HEK293 (cell line): ENCODE measurements at regions not wholly inside any gene's neighbourhood (a gene's known extent, or its start where the extent isn't known, plus 50 kb on each side); places are given as distances from the start of the nearest gene placed in this dataset.

Experiments used
- GLIS2 ChIP-seq: fragments of 450-650 bp; formaldehyde crosslinking; IDR thresholded peaks from 2 replicates; pipeline ENCODE4 v1.5.1; 2016; ENCODE audit warnings: missing biosample characterization, missing genetic modification characterization
- HOXA7 ChIP-seq: sonication (generic); formaldehyde crosslinking; IDR thresholded peaks from 2 replicates; pipeline ENCODE4 v1.8.1; 2022; ENCODE audit warnings: missing genetic modification reagents, borderline replicate concordance
- TCF7L2 ChIP-seq: IDR thresholded peaks from 2 replicates; pipeline ENCODE4 v1.6.1; 2011; ENCODE audit warnings: low read depth, mild to moderate bottlenecking, inconsistent platforms, low read length, moderate library complexity, borderline replicate concordance
- ZBTB1 ChIP-seq: fragments of 450-650 bp; formaldehyde crosslinking; IDR thresholded peaks from 2 replicates; pipeline ENCODE4 v1.5.1; 2016; ENCODE audit warnings: missing biosample characterization, missing genetic modification characterization
- ZBTB20 ChIP-seq: fragments of 450-650 bp; formaldehyde crosslinking; IDR thresholded peaks from 2 replicates; pipeline ENCODE4 v1.5.1; 2016; ENCODE audit warnings: missing biosample characterization, missing genetic modification characterization
- ZBTB21 ChIP-seq: fragments of 450-650 bp; formaldehyde crosslinking; IDR thresholded peaks from 2 replicates; pipeline ENCODE4 v1.5.1; 2017; ENCODE audit warnings: missing biosample characterization, missing genetic modification characterization
- ZFP3 ChIP-seq: fragments of 450-650 bp; formaldehyde crosslinking; IDR thresholded peaks from 2 replicates; pipeline ENCODE4 v1.5.1; 2016; ENCODE audit warnings: low read depth, missing biosample characterization, missing genetic modification characterization
- ZNF274 ChIP-seq, 2 experiments: fragments of 200-500 bp in 1 of 2; fragments of 450-650 bp in 1 of 2; sonication (Bioruptor generic) in 1 of 2; formaldehyde crosslinking in 1 of 2; IDR thresholded peaks; 2 replicates each; pipeline versions ENCODE4 v1.5.1 to v1.6.1; 2014 to 2016; ENCODE audit warnings: borderline replicate concordance in 1 of 2, inconsistent platforms in 1 of 2, low read length in 1 of 2, missing biosample characterization in 1 of 2, missing genetic modification characterization in 1 of 2
- ZNF354C ChIP-seq: fragments of 450-650 bp; formaldehyde crosslinking; IDR thresholded peaks from 2 replicates; pipeline ENCODE4 v1.5.1; 2016; ENCODE audit warnings: missing biosample characterization, missing genetic modification characterization, low read depth, borderline replicate concordance
- ZNF621 ChIP-seq: fragments of 450-650 bp; formaldehyde crosslinking; IDR thresholded peaks from 2 replicates; pipeline ENCODE4 v1.5.1; 2017; ENCODE audit warnings: missing biosample characterization, missing genetic modification characterization
- ZNF664 ChIP-seq: fragments of 450-650 bp; formaldehyde crosslinking; IDR thresholded peaks from 2 replicates; pipeline ENCODE4 v1.5.1; 2016; ENCODE audit warnings: missing biosample characterization, missing genetic modification characterization
- TF ChIP-seq, protein P1 (sequence below): fragments of 450-650 bp; formaldehyde crosslinking; IDR thresholded peaks from 2 replicates; pipeline ENCODE4 v1.5.1; 2016; ENCODE audit warnings: missing biosample characterization, missing genetic modification characterization
- TF ChIP-seq, protein P2 (sequence below): fragments of 450-650 bp; formaldehyde crosslinking; IDR thresholded peaks from 2 replicates; pipeline ENCODE4 v1.5.1; 2016; ENCODE audit warnings: missing biosample characterization, missing genetic modification characterization

DNA sequence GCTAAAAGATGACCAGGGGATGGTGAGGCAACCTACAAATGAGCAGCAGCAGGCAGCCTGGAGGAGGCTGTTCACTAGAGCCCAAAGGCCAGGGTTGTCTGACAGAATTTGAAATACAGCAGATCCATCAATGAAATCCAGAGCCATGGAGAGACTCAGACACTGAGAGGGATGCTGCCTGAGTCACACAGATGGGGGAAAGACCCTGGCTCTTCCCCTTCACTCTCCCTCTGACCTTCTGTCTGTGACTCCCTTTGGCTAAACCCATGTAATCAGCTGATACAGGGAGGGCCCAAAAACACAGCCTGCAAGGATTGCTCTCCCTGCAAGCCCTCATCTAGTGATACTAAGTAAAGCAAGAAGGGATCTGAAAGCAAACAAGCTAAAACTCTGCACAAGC lies 166.5 kb upstream of the SPOPL start:
- no peak for TF ChIP-seq TCF7L2
- TF ChIP-seq ZNF664: no peak
- no peak for TF ChIP-seq ZNF274 (IDR thresholded peaks at IDR 0.05; ENCODE audit: low read length)
- TF ChIP-seq ZNF274 (tag by site-specific recombination; IDR thresholded peaks at IDR 0.05; ENCODE audit: borderline replicate concordance): no peak
- TF ChIP-seq GLIS2 (tag by site-specific recombination): no peak
- TF ChIP-seq, protein P1, sequence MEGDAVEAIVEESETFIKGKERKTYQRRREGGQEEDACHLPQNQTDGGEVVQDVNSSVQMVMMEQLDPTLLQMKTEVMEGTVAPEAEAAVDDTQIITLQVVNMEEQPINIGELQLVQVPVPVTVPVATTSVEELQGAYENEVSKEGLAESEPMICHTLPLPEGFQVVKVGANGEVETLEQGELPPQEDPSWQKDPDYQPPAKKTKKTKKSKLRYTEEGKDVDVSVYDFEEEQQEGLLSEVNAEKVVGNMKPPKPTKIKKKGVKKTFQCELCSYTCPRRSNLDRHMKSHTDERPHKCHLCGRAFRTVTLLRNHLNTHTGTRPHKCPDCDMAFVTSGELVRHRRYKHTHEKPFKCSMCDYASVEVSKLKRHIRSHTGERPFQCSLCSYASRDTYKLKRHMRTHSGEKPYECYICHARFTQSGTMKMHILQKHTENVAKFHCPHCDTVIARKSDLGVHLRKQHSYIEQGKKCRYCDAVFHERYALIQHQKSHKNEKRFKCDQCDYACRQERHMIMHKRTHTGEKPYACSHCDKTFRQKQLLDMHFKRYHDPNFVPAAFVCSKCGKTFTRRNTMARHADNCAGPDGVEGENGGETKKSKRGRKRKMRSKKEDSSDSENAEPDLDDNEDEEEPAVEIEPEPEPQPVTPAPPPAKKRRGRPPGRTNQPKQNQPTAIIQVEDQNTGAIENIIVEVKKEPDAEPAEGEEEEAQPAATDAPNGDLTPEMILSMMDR: no peak
- TF ChIP-seq ZBTB21: no peak
- TF ChIP-seq ZBTB1 (tag by site-specific recombination): no peak
- no peak for TF ChIP-seq ZFP3 (tag by site-specific recombination)
- no peak for TF ChIP-seq ZNF354C (tag by site-specific recombination)
- TF ChIP-seq ZNF621: no peak
- no peak for TF ChIP-seq HOXA7 (CRISPR knock-in tag)
- TF ChIP-seq, protein P2, sequence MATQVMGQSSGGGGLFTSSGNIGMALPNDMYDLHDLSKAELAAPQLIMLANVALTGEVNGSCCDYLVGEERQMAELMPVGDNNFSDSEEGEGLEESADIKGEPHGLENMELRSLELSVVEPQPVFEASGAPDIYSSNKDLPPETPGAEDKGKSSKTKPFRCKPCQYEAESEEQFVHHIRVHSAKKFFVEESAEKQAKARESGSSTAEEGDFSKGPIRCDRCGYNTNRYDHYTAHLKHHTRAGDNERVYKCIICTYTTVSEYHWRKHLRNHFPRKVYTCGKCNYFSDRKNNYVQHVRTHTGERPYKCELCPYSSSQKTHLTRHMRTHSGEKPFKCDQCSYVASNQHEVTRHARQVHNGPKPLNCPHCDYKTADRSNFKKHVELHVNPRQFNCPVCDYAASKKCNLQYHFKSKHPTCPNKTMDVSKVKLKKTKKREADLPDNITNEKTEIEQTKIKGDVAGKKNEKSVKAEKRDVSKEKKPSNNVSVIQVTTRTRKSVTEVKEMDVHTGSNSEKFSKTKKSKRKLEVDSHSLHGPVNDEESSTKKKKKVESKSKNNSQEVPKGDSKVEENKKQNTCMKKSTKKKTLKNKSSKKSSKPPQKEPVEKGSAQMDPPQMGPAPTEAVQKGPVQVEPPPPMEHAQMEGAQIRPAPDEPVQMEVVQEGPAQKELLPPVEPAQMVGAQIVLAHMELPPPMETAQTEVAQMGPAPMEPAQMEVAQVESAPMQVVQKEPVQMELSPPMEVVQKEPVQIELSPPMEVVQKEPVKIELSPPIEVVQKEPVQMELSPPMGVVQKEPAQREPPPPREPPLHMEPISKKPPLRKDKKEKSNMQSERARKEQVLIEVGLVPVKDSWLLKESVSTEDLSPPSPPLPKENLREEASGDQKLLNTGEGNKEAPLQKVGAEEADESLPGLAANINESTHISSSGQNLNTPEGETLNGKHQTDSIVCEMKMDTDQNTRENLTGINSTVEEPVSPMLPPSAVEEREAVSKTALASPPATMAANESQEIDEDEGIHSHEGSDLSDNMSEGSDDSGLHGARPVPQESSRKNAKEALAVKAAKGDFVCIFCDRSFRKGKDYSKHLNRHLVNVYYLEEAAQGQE: no peak
- TF ChIP-seq ZBTB20 (tag by site-specific recombination): no peak
